Astrocyte (in vitro differentiated cells and primary cell): ENCODE measurements at regions not wholly inside any gene's neighbourhood (a gene's known extent, or its start where the extent isn't known, plus 50 kb on each side); places are given as distances from the start of the nearest gene placed in this dataset.

ENCODE experiments used
- CTCF ChIP-seq: IDR thresholded peaks from 2 replicates; pipeline ENCODE4 v1.5.1; 2011; ENCODE audit warnings: low read depth, mild to moderate bottlenecking, inconsistent platforms, low read length, moderate library complexity; ENCODE audit not compliant: insufficient read depth
- EZH2 ChIP-seq: IDR thresholded peaks from 2 replicates; pipeline ENCODE4 v1.6.1; 2012; ENCODE audit warnings: mild to moderate bottlenecking, low read length, inconsistent platforms; ENCODE audit not compliant: insufficient read depth

- TF ChIP-seq CTCF = no peak
- no peak for TF ChIP-seq EZH2
These were observed 1179.3 kb downstream of the KCNT2 start for GRCh38 chr1:195428927-195429326.
